ENCODE measurements at regions not wholly inside any gene's neighbourhood (a gene's known extent, or its start where the extent isn't known, plus 50 kb on each side); places are given as distances from the start of the nearest gene placed in this dataset.

DNA sequence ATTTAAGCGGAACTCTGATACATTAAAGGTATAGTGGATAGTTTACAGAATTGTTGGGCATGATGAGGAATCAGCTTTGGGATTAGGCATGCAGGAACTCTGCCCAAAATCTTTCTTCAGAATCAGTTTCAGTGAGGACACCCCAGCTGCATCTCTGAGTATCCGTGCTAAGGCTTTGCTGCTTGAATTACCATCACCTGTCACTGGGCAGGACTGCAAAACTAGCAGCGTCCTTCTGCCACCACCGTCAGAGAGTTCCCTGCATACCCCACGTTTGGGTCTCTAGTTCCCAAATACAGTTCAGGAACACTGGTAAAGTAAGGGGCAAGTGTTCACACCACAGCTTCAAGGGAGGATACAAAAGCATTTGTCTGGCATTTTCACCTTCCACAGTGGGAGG lies 164.6 kb upstream of the ARHGEF26 start:
- no peak for TF ChIP-seq CTCF (IDR thresholded peaks at IDR 0.05; ENCODE audit: insufficient read depth, low read depth, low read length)
- no peak for DNase-seq (ENCODE audit: low read depth)
- no peak overlapping the region for H3K4me3 ChIP-seq (ENCODE audit: low read depth, low read length)

- no peak for TF ChIP-seq CTCF (IDR thresholded peaks at IDR 0.05; ENCODE audit: insufficient read depth, low read depth, low read length)
- no peak for DNase-seq (ENCODE audit: low read depth)
- no peak overlapping the region for H3K4me3 ChIP-seq (ENCODE audit: low read depth, low read length)
Observed at GRCh38 chr3:153957421-153957820, 163.8 kb upstream of the ARHGEF26 start.

GRCh38 chr3:153958635-153959595 lies 162.3 kb upstream of the ARHGEF26 start:
- no peak for TF ChIP-seq CTCF (IDR thresholded peaks at IDR 0.05; ENCODE audit: insufficient read depth, low read depth, low read length)
- peak; percentile 3 for DNase-seq (ENCODE audit: low read depth)
- no peak overlapping the region for H3K4me3 ChIP-seq (ENCODE audit: low read depth, low read length)

DNA sequence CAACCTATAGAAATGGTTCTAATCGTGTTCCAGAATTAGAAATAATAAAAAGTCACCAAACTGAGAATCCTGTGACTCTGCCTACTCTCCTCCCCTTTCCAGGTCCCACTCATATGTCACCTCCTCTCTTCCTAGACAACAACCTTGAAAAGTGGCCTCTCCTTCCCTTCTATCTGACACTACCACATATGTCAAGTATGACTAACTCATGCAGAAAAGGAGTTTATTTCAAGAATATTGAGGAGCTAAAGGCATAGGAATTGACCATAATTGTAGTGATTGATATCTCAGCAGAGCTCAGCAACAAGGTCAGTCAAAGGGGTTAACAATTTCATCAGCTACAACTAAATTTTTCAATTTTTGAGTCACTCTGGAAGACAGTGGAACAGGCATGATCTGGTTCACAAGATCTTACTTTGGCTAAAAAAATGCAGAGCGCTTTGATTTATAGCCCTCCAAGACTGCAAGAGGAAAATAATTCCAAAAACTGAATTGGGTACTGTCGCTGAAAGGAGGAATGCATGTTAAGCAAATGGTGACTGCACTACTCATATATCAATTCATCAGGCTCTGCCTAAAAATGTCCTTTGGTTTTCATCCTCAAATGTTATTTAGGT lies 160.6 kb upstream of the ARHGEF26 start:
- H3K4me3 ChIP-seq (ENCODE audit: low read depth, low read length), result no peak overlapping the region
- no peak for TF ChIP-seq CTCF (IDR thresholded peaks at IDR 0.05; ENCODE audit: insufficient read depth, low read depth, low read length)
- no peak for DNase-seq (ENCODE audit: low read depth)

DNA sequence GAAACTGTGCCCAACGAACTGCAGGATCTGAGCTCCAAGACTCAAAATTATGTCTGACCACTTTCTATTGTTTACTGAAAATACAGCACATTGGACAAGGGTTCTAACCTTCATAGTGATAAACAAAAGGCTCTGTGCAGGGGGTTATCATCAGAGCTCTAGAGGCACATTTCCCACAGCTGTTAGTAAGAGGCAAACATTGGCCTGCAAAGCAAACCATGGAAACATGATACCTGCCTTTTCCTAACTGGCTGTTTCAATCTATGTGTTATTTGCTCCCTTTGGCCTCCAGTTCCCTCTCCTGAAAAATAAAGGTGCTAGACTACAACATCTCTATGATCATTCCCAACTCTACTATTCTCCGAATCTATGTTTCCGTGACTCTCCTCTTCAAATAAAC lies 159.7 kb upstream of the ARHGEF26 start:
- no peak overlapping the region for H3K4me3 ChIP-seq (ENCODE audit: low read depth, low read length)
- no peak for DNase-seq (ENCODE audit: low read depth)
- TF ChIP-seq CTCF (IDR thresholded peaks at IDR 0.05; ENCODE audit: insufficient read depth, low read depth, low read length), result no peak

DNA sequence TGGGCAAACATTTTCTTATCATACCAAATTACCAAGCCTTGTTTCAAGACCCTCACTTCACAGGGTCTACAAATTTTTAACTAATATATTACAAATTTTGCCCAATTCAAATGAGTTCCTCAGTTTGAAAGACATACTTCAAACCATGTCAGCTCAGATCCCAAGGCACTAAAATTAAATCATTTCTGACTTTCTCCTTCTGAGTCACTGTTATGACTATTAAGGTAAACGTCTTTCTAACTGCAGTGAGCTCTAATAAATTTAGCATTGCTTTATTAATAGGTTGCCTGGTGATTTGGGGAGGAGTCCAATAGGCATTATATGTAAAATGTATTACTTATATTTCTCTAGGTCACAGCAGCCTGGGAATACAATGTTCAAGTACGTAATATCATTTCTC lies 158.2 kb upstream of the ARHGEF26 start:
- no peak overlapping the region for H3K4me3 ChIP-seq (ENCODE audit: low read depth, low read length)
- DNase-seq (ENCODE audit: low read depth), result no peak
- TF ChIP-seq CTCF (IDR thresholded peaks at IDR 0.05; ENCODE audit: insufficient read depth, low read depth, low read length), result no peak

All from fibroblast of villous mesenchyme (primary cell).